SK-N-SH treated with all-trans-retinoic acid at 6 μM for 48 hours (cell line): ENCODE measurements at regions not wholly inside any gene's neighbourhood (a gene's known extent, or its start where the extent isn't known, plus 50 kb on each side); places are given as distances from the start of the nearest gene placed in this dataset.
"Not testable (repeated sequence)": the region's sequence is repeated elsewhere in the genome, so short reads cannot be mapped to it uniquely, and the experiment has no call there.

Experiments
- ATAC-seq: fragments of 200-7000 bp; cut with Tn5 transposase; 3 replicates; pipeline ENCODE4 v1.9.1; 2020; ENCODE audit warnings: mild to moderate bottlenecking, moderate library complexity
- ARNTL ChIP-seq: fragments of 450-650 bp; formaldehyde crosslinking; IDR thresholded peaks from 2 replicates; pipeline ENCODE4 v1.5.0; 2020; ENCODE audit warnings: low read depth, mild to moderate bottlenecking, moderate library complexity, borderline replicate concordance
- BACH2 ChIP-seq: fragments of 250-450 bp; sonication (Bioruptor Pico); IDR thresholded peaks from 2 replicates; pipeline ENCODE4 v1.9.0; 2021; ENCODE audit warnings: mild to moderate bottlenecking, borderline replicate concordance
- CREB5 ChIP-seq: fragments of 250-450 bp; sonication (Bioruptor Pico); IDR thresholded peaks from 2 replicates; pipeline ENCODE4 v1.5.1; 2020; ENCODE audit warnings: low read depth, mild to moderate bottlenecking, moderate library complexity
- CSDC2 ChIP-seq: fragments of 250-450 bp; sonication (Bioruptor Pico); IDR thresholded peaks from 2 replicates; pipeline ENCODE4 v1.5.0; 2020; ENCODE audit warnings: mild to moderate bottlenecking, moderate library complexity
- ESRRG ChIP-seq: fragments of 250-450 bp; sonication (Bioruptor Pico); IDR thresholded peaks from 2 replicates; pipeline ENCODE4 v1.6.1; 2021; ENCODE audit warnings: mild to moderate bottlenecking
- GLIS3 ChIP-seq: fragments of 250-450 bp; sonication (Bioruptor Pico); IDR thresholded peaks from 2 replicates; pipeline ENCODE4 v1.5.0; 2020; ENCODE audit warnings: mild to moderate bottlenecking, moderate library complexity
- ISL1 ChIP-seq: fragments of 250-450 bp; sonication (Bioruptor Pico); IDR thresholded peaks from 2 replicates; pipeline ENCODE4 v2.1.2; 2022; ENCODE audit warnings: mild to moderate bottlenecking, moderate library complexity
- OSR1 ChIP-seq: fragments of 250-450 bp; sonication (Bioruptor Pico); IDR thresholded peaks from 2 replicates; pipeline ENCODE4 v1.8.0; 2022; ENCODE audit warnings: moderate library complexity, mild to moderate bottlenecking, inconsistent platforms
- PATZ1 ChIP-seq: fragments of 250-450 bp; sonication (Bioruptor Pico); IDR thresholded peaks from 2 replicates; pipeline ENCODE4 v1.8.0; 2020; ENCODE audit warnings: mild to moderate bottlenecking, moderate library complexity, borderline replicate concordance
- SNAI2 ChIP-seq: fragments of 250-450 bp; sonication (Bioruptor Pico); IDR thresholded peaks from 2 replicates; pipeline ENCODE4 v1.5.0; 2020; ENCODE audit warnings: mild to moderate bottlenecking, moderate library complexity
- TSHZ2 ChIP-seq: fragments of 250-450 bp; sonication (Bioruptor Pico); IDR thresholded peaks from 2 replicates; pipeline ENCODE4 v1.5.0; 2020; ENCODE audit warnings: mild to moderate bottlenecking, moderate library complexity
- ZFP3 ChIP-seq: fragments of 250-450 bp; sonication (Bioruptor Pico); IDR thresholded peaks from 2 replicates; pipeline ENCODE4 v1.5.0; 2020; ENCODE audit warnings: mild to moderate bottlenecking, moderate library complexity
- ZFP30 ChIP-seq: fragments of 450-650 bp; formaldehyde crosslinking; IDR thresholded peaks from 2 replicates; pipeline ENCODE4 v1.5.0; 2022; ENCODE audit warnings: mild to moderate bottlenecking, moderate library complexity
- ZNF70 ChIP-seq: fragments of 450-650 bp; formaldehyde crosslinking; IDR thresholded peaks from 2 replicates; pipeline ENCODE4 v1.5.0; 2020; ENCODE audit warnings: mild to moderate bottlenecking, moderate library complexity
- ZNF8 ChIP-seq: fragments of 450-650 bp; formaldehyde crosslinking; IDR thresholded peaks from 2 replicates; pipeline ENCODE4 v1.5.0; 2020; ENCODE audit warnings: mild to moderate bottlenecking, moderate library complexity
- TF ChIP-seq, protein P1 (sequence below): fragments of 250-450 bp; sonication (Bioruptor Pico); IDR thresholded peaks from 2 replicates; pipeline ENCODE4 v1.8.0; 2021; ENCODE audit warnings: low read depth, mild to moderate bottlenecking, moderate library complexity, borderline replicate concordance

DNA sequence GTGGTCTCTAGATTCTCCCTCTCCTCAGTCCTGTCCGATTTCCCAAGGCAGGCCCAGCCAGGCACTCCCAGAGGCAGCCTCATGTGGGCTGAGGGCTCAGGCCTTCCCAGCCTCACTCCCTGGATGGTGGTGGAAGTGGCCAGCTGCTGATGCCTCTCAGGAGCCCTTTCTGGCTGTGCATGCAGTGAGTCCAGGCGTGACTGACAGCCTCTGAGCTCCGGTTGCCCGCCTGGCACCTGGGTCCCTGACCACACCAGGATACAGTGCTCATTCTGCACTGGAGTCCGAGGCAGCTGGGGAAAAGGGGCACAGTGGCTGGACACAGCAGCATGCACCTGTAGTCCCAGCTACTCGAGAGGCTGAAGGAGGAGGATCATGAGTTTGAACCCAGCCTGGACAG, 132.6 kb downstream of the CUL2 start:
- ATAC-seq = no peak
- TF ChIP-seq GLIS3 (CRISPR knock-in tag) = no peak
- TF ChIP-seq, all 23 proteins: peak for 0

DNA sequence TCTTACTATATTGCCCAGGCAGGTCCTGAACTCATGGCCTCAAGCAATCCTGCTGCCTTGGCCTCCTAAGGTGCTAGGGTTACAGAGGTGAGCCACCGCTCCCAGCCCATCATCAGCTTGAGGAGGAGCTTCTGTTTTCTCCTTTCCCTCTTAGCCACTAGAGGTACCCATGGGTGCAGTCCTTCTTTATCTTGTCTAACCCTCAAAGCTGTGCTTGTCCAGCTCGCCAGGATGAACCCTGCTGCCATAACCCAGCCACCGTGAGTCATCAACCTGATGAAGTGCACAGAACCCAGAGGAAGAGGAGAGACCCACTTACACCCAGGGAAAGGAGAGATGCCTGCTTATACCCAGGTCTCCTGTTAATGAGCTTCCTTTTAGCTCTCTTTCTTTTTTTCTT, 133.4 kb downstream of the CUL2 start:
- peak; percentile 51; the same call in 2 of the 3 replicates for ATAC-seq
- TF ChIP-seq BACH2 (CRISPR knock-in tag) = no peak
- no peak for TF ChIP-seq SNAI2 (CRISPR knock-in tag)
- no peak for TF ChIP-seq ZFP3 (CRISPR knock-in tag)
- TF ChIP-seq, all 23 proteins: peak for 0

GRCh38 chr10:34955391-34955790, 134.8 kb downstream of the CUL2 start:
- ATAC-seq = no peak
- no peak for TF ChIP-seq TSHZ2 (CRISPR knock-in tag)
- no peak for TF ChIP-seq ZNF70
- no peak for TF ChIP-seq CREB5 (CRISPR knock-in tag)
- TF ChIP-seq ZNF8 (CRISPR knock-in tag) = no peak
- TF ChIP-seq ARNTL (CRISPR knock-in tag) = no peak

DNA sequence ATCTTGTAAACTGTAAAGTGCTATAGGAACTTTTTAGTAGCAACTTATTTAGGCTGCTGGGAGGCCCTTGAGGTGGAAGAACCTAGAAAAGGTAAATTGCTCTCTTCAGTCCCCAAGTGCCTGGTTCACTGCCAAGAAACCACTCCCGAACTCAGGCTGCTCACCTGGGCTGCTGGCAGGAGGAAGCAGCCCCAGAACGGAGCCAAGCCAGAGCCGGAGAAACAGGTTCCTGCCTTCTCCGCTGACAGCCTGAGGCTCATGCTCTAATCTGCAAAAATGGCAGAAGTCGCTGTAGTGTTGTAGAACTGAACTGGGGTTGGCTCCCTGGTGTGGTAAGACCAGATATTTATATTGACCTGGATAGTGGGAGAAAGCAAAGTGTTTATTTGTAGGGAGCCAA, 136.0 kb downstream of the CUL2 start:
- TF ChIP-seq ESRRG = no peak
- no peak for TF ChIP-seq OSR1 (CRISPR knock-in tag)
- TF ChIP-seq ZFP3 (CRISPR knock-in tag) = no peak
- TF ChIP-seq, protein P1, sequence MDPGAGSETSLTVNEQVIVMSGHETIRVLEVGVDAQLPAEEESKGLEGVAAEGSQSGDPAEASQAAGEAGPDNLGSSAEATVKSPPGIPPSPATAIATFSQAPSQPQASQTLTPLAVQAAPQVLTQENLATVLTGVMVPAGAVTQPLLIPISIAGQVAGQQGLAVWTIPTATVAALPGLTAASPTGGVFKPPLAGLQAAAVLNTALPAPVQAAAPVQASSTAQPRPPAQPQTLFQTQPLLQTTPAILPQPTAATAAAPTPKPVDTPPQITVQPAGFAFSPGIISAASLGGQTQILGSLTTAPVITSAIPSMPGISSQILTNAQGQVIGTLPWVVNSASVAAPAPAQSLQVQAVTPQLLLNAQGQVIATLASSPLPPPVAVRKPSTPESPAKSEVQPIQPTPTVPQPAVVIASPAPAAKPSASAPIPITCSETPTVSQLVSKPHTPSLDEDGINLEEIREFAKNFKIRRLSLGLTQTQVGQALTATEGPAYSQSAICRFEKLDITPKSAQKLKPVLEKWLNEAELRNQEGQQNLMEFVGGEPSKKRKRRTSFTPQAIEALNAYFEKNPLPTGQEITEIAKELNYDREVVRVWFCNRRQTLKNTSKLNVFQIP (CRISPR knock-in tag) = no peak
- TF ChIP-seq, all 23 proteins: peak for 0
- no peak for ATAC-seq

DNA sequence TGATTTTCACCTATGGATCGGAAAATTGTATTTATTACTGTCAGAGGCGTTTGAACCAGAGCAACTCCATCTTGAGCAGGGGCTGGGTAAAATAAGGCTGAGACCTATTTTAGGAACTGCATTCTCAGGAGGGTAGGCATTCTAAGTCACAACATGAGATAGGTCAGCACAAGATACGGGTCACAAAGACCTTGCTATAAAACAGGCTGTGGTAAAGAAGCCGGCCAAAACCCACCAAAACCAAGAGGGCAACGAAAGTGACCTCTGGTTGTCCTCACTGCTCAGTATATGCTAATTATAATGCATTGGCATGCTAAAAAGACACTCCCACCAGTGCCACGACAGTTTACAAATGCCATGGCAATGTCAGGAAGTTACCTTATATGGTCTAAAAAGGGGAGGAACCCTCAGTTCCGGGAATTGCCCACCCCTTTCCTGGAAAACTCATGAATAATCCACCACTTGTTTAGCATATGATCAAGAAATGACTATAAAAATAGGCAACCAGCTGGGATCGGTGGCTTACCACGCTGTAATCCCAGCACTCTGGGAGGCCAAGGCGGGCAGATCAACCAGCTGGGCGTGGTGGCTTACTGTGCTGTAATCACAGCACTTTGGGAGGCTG, 136.3 kb upstream of the PARD3 start:
- ATAC-seq = not testable (repeated sequence)

DNA sequence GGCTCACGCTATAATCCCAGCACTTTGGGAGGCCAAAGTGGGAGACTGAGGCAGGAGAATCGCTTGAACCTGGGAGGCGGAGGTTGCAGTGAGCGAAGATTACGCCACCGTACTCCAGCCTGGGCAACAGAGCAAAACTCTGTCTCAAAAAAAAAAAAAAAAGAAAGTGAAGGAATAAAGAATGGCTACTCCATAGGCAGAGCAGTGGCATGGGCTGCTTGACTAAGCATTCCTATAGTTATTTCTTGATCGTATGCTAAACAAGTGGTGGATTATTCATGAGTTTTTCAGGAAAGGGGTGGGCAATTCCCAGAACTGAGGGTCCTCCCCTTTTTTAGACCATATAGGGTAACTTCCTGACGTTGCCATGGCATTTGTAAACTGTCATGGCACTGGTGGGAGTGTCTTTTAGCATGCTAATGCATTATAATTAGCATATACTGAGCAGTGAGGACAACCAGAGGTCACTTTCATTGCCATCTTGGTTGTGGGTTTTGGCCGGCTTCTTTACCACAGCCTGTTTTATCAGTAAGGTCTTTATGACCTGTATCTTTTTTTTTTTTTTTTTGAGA, 130.9 kb upstream of the PARD3 start:
- not testable (repeated sequence) for ATAC-seq

DNA sequence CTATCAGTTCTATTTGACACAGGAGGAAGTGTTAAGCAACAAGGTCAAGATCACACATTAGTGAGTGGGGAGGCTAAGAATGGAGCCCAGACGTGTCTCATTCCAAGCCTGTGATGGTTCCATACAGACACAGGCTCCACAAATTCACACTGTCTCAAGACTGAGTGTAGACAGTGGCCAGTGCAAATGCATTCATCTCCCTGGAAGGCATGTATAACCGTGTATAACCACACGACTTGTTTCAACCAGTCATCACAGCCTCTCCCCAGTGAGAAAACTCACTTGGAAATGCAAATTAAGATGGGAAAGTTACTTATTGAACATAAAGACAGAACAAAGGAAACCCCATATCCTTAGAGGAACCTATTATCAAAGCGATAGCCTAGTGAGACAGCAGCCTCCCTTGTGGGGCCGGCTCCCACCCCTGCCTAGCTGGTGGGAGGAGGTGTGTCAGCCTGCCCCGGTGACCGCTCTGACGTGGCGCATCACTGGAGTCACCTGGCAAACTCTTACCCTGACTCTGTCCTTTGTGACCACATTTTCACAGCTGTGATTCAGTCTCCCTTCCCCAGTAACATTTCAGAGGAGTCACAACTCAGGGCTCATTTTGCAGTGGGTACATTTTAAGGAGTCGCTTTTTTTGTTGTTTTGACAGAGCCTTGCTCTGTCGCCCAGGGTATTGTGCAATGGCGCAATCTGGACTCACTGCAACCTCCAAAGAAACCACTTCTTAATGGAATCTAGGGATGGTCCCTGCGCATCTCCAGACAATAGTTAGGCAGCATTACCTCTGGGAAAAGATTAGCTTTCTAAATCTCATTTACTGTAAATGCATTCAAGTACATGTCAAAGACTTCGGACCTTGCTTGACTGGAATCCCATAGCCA, 126.6 kb upstream of the PARD3 start:
- no peak for ATAC-seq
- TF ChIP-seq, protein P1 (CRISPR knock-in tag) = no peak
- TF ChIP-seq CSDC2 (CRISPR knock-in tag) (no peak), ZFP30 (CRISPR knock-in tag) (no peak), ARNTL (CRISPR knock-in tag) (no peak), ISL1 (CRISPR knock-in tag) (no peak), TSHZ2 (CRISPR knock-in tag) (no peak), ZFP3 (CRISPR knock-in tag) (no peak), PATZ1 (no peak), GLIS3 (CRISPR knock-in tag) (no peak), BACH2 (CRISPR knock-in tag) (no peak)
